K562 (cell line): ENCODE measurements at regions not wholly inside any gene's neighbourhood (a gene's known extent, or its start where the extent isn't known, plus 50 kb on each side); places are given as distances from the start of the nearest gene placed in this dataset.

Source experiments
- ATAC-seq: fragments of 200-7000 bp; cut with Tn5 transposase; 3 replicates; pipeline ENCODE4 v1.9.1; 2020; ENCODE audit warnings: moderate library complexity
- BruUV-seq: library from RNA; stranded (reverse); fragments of 400-500 nt; replicated peaks from 2 replicates; lab custom pipeline; 2021; lab: Mats Ljungman, UMichigan
- CTCF ChIA-PET: fragments of 300-600 bp; formaldehyde crosslinking; extraction: SDS; loops from one replicate; lab custom pipeline; 2021; ENCODE audit warnings: low intra/inter-chr PET ratio; lab: Yijun Ruan, JAX
- POLR2A ChIA-PET: fragments of 300-600, 350-650 bp; sonication (Branson Sonifier 250); formaldehyde crosslinking; extraction: SDS; loops from one replicate; lab custom pipeline; 2021; ENCODE audit warnings: antibody characterized with exemption, inconsistent platforms; lab: Yijun Ruan, JAX
- DNase-seq, 4 experiments: peaks; one replicate each; pipeline versions ENCODE4 v3.0.0 to v3.0.0-alpha.2; 2011 to 2018; ENCODE audit warnings: low spot score in 3 of 4, mixed read lengths in 3 of 4; ENCODE audit errors: extremely low read depth in 1 of 4
- FAIRE-seq: peaks from 2 replicates; lab custom pipeline; 2011; peaks lifted over from hg19 to GRCh38; lab: Jason Lieb, UNC
- H2AFZ ChIP-seq: 2 replicates; pipeline ENCODE4 v1.6.0; 2011; ENCODE audit warnings: low read depth, low read length, control low read depth, inconsistent platforms
- H3K27ac ChIP-seq: fragments of 200-600 bp; 3 replicates; pipeline ENCODE4 v1.8.0; 2011; ENCODE audit warnings: low read depth, mild to moderate bottlenecking, control low read depth, inconsistent platforms, low read length, moderate library complexity, mixed read lengths; ENCODE audit errors: extremely low read depth
- H3K27me3 ChIP-seq, 2 experiments: fragments of 300-600 bp in 1 of 2; 2 replicates in 1 of 2; 3 replicates in 1 of 2; pipeline versions ENCODE4 v1.6.0 to v1.8.0; 2011; ENCODE audit warnings: inconsistent platforms in 2 of 2, low read length in 2 of 2, mild to moderate bottlenecking in 1 of 2, mixed read lengths in 1 of 2, moderate library complexity in 1 of 2; ENCODE audit not compliant: control insufficient read depth in 2 of 2, insufficient read depth in 2 of 2
- H3K36me3 ChIP-seq: fragments of 300-600 bp; 3 replicates; pipeline ENCODE4 v1.8.0; 2011; ENCODE audit warnings: mild to moderate bottlenecking, low read length, inconsistent platforms; ENCODE audit not compliant: control insufficient read depth, insufficient read depth
- H3K4me1 ChIP-seq, 2 experiments: fragments of 200-600 bp in 1 of 2; replicated peaks in 1 of 2; 2 replicates in 1 of 2; 3 replicates in 1 of 2; pipeline versions ENCODE4 v1.5.1 to v1.8.0; 2011; ENCODE audit warnings: inconsistent platforms in 2 of 2, low read length in 2 of 2, mild to moderate bottlenecking in 1 of 2, mixed read lengths in 1 of 2, moderate library complexity in 1 of 2; ENCODE audit not compliant: control insufficient read depth in 2 of 2, insufficient read depth in 2 of 2
- H3K4me2 ChIP-seq: 2 replicates; pipeline ENCODE4 v1.6.1; 2011; ENCODE audit warnings: low read length, control low read depth, inconsistent platforms, mixed read lengths; ENCODE audit not compliant: insufficient read depth
- H3K4me3 ChIP-seq: fragments of 200-600 bp; sonication (generic), shearing (Covaris generic); 2 replicates; pipeline ENCODE4 v1.5.1; 2016; ENCODE audit warnings: control low read depth, inconsistent platforms
- H3K79me2 ChIP-seq: fragments of 200-600 bp; 3 replicates; pipeline ENCODE4 v1.8.0; 2011; ENCODE audit warnings: low read length, inconsistent platforms; ENCODE audit not compliant: control insufficient read depth, insufficient read depth
- H3K9ac ChIP-seq, 2 experiments: 2 replicates each; pipeline versions ENCODE4 v1.6.0 to v1.6.1; 2011; ENCODE audit warnings: low read depth in 2 of 2, low read length in 2 of 2, control low read depth in 1 of 2, inconsistent platforms in 1 of 2, mild to moderate bottlenecking in 1 of 2, mixed read lengths in 1 of 2; ENCODE audit not compliant: insufficient read depth in 1 of 2
- H3K9me1 ChIP-seq: one replicate; pipeline ENCODE4 v1.6.0; 2011; ENCODE audit warnings: inconsistent platforms, mild to moderate bottlenecking, low read length, moderate library complexity; ENCODE audit not compliant: control insufficient read depth, insufficient read depth
- H3K9me3 ChIP-seq: replicated peaks from 2 replicates; pipeline ENCODE4 v1.5.1; 2011; ENCODE audit warnings: low read depth, low read length, inconsistent platforms; ENCODE audit not compliant: control insufficient read depth, insufficient read depth
- H4K20me1 ChIP-seq: replicated peaks from 2 replicates; pipeline ENCODE4 v1.6.1; 2011; ENCODE audit warnings: low read length, inconsistent platforms, mixed read lengths; ENCODE audit not compliant: control insufficient read depth, insufficient read depth
- CBFA2T2 ChIP-seq: fragments of 450-650 bp; conservative IDR thresholded peaks from 2 replicates; pipeline ENCODE4 v1.6.1; 2017; ENCODE audit warnings: mild to moderate bottlenecking
- RAD51 ChIP-seq: fragments of 450-650 bp; IDR thresholded peaks from 2 replicates; pipeline ENCODE4 v1.7.1; 2016; ENCODE audit warnings: low read depth, mild to moderate bottlenecking, borderline replicate concordance
- RBM25 ChIP-seq: fragments of 200-400 bp; formaldehyde crosslinking; IDR thresholded peaks from 2 replicates; pipeline ENCODE4 v1.6.1; 2018; ENCODE audit warnings: low read length, low read depth, moderate library complexity; ENCODE audit not compliant: severe bottlenecking
- SAFB ChIP-seq: fragments of 200-400 bp; formaldehyde crosslinking; IDR thresholded peaks from 2 replicates; pipeline ENCODE4 v1.6.1; 2017; ENCODE audit warnings: low read depth, low read length, borderline replicate concordance
- TCF3 ChIP-seq: sonication (generic); formaldehyde crosslinking; IDR thresholded peaks from 2 replicates; pipeline ENCODE4 v1.4.0; 2020; ENCODE audit warnings: mild to moderate bottlenecking, missing genetic modification reagents
- ZFP36 ChIP-seq: fragments of 150-350 bp; IDR thresholded peaks from 2 replicates; pipeline ENCODE4 v1.6.1; 2018; ENCODE audit warnings: low read length, low read depth; ENCODE audit not compliant: partially characterized antibody
- ZNF311 ChIP-seq: fragments of 250-450 bp; sonication (Bioruptor Pico); IDR thresholded peaks from 2 replicates; pipeline ENCODE4 v1.4.0; 2020; ENCODE audit warnings: mild to moderate bottlenecking, moderate library complexity
- ZZZ3 ChIP-seq: fragments of 450-650 bp; IDR thresholded peaks from 2 replicates; pipeline ENCODE4 v1.6.1; 2016; ENCODE audit warnings: antibody characterized with exemption, mild to moderate bottlenecking, moderate library complexity
- WGBS: fragments of 100-300 bp; shearing (Covaris generic); methylation state at CpG from one replicate; pipeline ENCODE4 v1.1.6; 2016; ENCODE audit warnings: low coverage, mixed read lengths; ENCODE audit not compliant: insufficient coverage; ENCODE audit errors: missing lambda C conversion rate; 5-methylcytosine and 5-hydroxymethylcytosine counted together
- in situ Hi-C: fragments of 300-500 bp; cut with MboI; formaldehyde crosslinking; loops from 4 replicates; pipeline ENCODE4 v1.15.0; 2018; ENCODE audit warnings: inconsistent platforms, mixed read lengths
- intact Hi-C: fragments of 100-400 bp; cut with micrococcal nuclease; formaldehyde crosslinking; loops from 2 replicates; pipeline ENCODE4 v1.14.2; 2022
- TF ChIP-seq, protein P1 (sequence below): sonication (generic); formaldehyde crosslinking; IDR thresholded peaks from 2 replicates; pipeline ENCODE4 v1.9.0; 2022; ENCODE audit warnings: mild to moderate bottlenecking, missing genetic modification reagents
- TF ChIP-seq, protein P2 (sequence below): fragments of 450-650 bp; formaldehyde crosslinking; IDR thresholded peaks from 2 replicates; pipeline ENCODE4 v1.4.0; 2022; ENCODE audit warnings: missing genetic modification characterization
- TF ChIP-seq, protein P3 (sequence below): fragments of 450-650 bp; formaldehyde crosslinking; IDR thresholded peaks from 2 replicates; pipeline ENCODE4 v1.4.0; 2020; ENCODE audit warnings: mild to moderate bottlenecking, mixed read lengths
- TF ChIP-seq, protein P4 (sequence below): sonication (generic); formaldehyde crosslinking; IDR thresholded peaks from 2 replicates; pipeline ENCODE4 v1.5.0; 2020; ENCODE audit warnings: missing genetic modification reagents

GRCh38 chr16:86903068-86903467, 324.7 kb downstream of the FOXL1 start:
- H3K4me2 ChIP-seq, result no peak overlapping the region
- in situ Hi-C loops, result no loop called here
- no peaks in the 10 kb centered on the region for H3K36me3 ChIP-seq
- no peak overlapping the region for H2AFZ ChIP-seq
- FAIRE-seq (no peak), DNase-seq (no peak), ATAC-seq (no peak)
- H3K9me3 ChIP-seq, result no peaks in the 10 kb centered on the region
- peaks cover 18 to 61% of the 10 kb centered on the region in 2 experiments for H3K27me3 ChIP-seq
- no peaks in the 10 kb centered on the region for H3K79me2 ChIP-seq
- H3K4me3 ChIP-seq, result no peak overlapping the region
- intact Hi-C loops, result no loop called here
- H3K9ac ChIP-seq, result no peak overlapping the region
- peaks cover 0 to 13% of the 10 kb centered on the region in 2 experiments; a peak in 2 of 5 replicates for H3K4me1 ChIP-seq
- H4K20me1 ChIP-seq, result no peaks in the 10 kb centered on the region; the same call in none of the 2 replicates
- no peaks in the 10 kb centered on the region for H3K9me1 ChIP-seq
- no TSS peak for BruUV-seq
- ChIA-PET CTCF (no interaction called here), POLR2A (interaction anchor here (0.7 kb wide), 1 partner anchor 20 kb away, joined by 3 read pairs; no protein-coding TSS in a partner anchor)
- 0% methylated on average over 1 of the region's 1 CpG for WGBS
- H3K27ac ChIP-seq, result no peak overlapping the region
- TF ChIP-seq RBM25 (peak; percentile 83), ZNF311 (no peak), ZFP36 (peak; percentile 45)
- TF ChIP-seq, all 486 proteins: peak for 2

DNA sequence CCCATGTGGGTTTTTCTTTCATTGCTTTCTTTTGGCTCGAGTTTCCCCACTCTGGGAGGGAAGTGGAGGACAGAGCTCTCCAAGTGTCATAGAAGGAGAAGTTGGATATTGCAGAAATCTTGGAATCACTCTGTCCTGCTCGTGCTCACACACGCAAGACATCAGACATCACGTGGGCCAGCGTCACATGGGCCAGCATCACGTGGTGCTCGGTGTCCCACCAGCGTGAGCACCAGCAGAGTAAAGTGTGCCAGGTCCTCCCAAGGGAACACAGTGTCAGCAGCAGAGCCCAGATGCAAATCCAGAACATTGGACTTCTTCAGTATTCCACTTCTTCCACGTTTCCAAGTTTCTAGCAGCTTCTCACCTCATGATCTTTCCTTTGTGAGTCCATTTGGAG, 327.0 kb downstream of the FOXL1 start:
- H4K20me1 ChIP-seq, result no peaks in the 10 kb centered on the region; the same call in none of the 2 replicates
- H3K9ac ChIP-seq, result no peak overlapping the region
- H3K4me3 ChIP-seq, result no peak overlapping the region
- H3K9me3 ChIP-seq, result no peaks in the 10 kb centered on the region
- ATAC-seq (no peak), FAIRE-seq (no peak), DNase-seq (no peak)
- H3K79me2 ChIP-seq, result no peaks in the 10 kb centered on the region
- no peak overlapping the region for H3K4me2 ChIP-seq
- H3K9me1 ChIP-seq, result no peaks in the 10 kb centered on the region
- H3K36me3 ChIP-seq, result no peaks in the 10 kb centered on the region
- ChIA-PET POLR2A (no interaction called here), CTCF (no interaction called here)
- under 1% methylated on average over 9 of the region's 9 CpGs for WGBS
- no peak overlapping the region for H3K27ac ChIP-seq
- H3K27me3 ChIP-seq, result peaks cover 18 to 57% of the 10 kb centered on the region in 2 experiments
- H2AFZ ChIP-seq, result no peak overlapping the region
- intact Hi-C loops (no loop called here), in situ Hi-C loops (no loop called here)
- H3K4me1 ChIP-seq, result peaks cover 0 to 11% of the 10 kb centered on the region in 2 experiments; a peak in 2 of 5 replicates
- no TSS peak for BruUV-seq
- TF ChIP-seq, protein P1, sequence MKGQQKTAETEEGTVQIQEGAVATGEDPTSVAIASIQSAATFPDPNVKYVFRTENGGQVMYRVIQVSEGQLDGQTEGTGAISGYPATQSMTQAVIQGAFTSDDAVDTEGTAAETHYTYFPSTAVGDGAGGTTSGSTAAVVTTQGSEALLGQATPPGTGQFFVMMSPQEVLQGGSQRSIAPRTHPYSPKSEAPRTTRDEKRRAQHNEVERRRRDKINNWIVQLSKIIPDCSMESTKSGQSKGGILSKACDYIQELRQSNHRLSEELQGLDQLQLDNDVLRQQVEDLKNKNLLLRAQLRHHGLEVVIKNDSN (CRISPR knock-in tag), result peak; percentile 83
- TF ChIP-seq, protein P2, sequence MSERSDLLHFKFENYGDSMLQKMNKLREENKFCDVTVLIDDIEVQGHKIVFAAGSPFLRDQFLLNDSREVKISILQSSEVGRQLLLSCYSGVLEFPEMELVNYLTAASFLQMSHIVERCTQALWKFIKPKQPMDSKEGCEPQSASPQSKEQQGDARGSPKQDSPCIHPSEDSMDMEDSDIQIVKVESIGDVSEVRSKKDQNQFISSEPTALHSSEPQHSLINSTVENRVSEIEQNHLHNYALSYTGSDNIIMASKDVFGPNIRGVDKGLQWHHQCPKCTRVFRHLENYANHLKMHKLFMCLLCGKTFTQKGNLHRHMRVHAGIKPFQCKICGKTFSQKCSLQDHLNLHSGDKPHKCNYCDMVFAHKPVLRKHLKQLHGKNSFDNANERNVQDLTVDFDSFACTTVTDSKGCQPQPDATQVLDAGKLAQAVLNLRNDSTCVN (CRISPR knock-in tag), result no peak
- TF ChIP-seq SAFB, result no peak
- TF ChIP-seq, protein P3, sequence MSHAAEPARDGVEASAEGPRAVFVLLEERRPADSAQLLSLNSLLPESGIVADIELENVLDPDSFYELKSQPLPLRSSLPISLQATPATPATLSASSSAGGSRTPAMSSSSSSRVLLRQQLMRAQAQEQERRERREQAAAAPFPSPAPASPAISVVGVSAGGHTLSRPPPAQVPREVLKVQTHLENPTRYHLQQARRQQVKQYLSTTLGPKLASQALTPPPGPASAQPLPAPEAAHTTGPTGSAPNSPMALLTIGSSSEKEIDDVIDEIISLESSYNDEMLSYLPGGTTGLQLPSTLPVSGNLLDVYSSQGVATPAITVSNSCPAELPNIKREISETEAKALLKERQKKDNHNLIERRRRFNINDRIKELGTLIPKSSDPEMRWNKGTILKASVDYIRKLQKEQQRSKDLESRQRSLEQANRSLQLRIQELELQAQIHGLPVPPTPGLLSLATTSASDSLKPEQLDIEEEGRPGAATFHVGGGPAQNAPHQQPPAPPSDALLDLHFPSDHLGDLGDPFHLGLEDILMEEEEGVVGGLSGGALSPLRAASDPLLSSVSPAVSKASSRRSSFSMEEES, result peak; percentile 43; the same call in 1 of the 2 replicates
- TF ChIP-seq TCF3 (CRISPR knock-in tag), result no peak
- TF ChIP-seq ZZZ3, result no peak
- TF ChIP-seq, protein P4, sequence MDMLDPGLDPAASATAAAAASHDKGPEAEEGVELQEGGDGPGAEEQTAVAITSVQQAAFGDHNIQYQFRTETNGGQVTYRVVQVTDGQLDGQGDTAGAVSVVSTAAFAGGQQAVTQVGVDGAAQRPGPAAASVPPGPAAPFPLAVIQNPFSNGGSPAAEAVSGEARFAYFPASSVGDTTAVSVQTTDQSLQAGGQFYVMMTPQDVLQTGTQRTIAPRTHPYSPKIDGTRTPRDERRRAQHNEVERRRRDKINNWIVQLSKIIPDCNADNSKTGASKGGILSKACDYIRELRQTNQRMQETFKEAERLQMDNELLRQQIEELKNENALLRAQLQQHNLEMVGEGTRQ, result peak; percentile 80
- peak; percentile 51; the same call in 1 of the 2 replicates for TF ChIP-seq CBFA2T2
- TF ChIP-seq RAD51, result peak; percentile 89
